Esophagus (tissue), 2 donors: ENCODE measurements at regions not wholly inside any gene's neighbourhood (a gene's known extent, or its start where the extent isn't known, plus 50 kb on each side); places are given as distances from the start of the nearest gene placed in this dataset.

Source experiments
- H3K27ac ChIP-seq, 2 donors: one replicate each; pipeline ENCODE4 v1.5.1; 2013; ENCODE audit warnings: low read depth in 2 of 2, mild to moderate bottlenecking in 2 of 2, inconsistent platforms in 1 of 2, low read length in 1 of 2, moderate library complexity in 1 of 2
- H3K27me3 ChIP-seq, 2 donors: one replicate each; pipeline ENCODE4 v1.6.1; 2013; ENCODE audit warnings: low read length in 2 of 2, control low read depth in 1 of 2, mild to moderate bottlenecking in 1 of 2; ENCODE audit not compliant: insufficient read depth in 2 of 2, control insufficient read depth in 1 of 2
- H3K36me3 ChIP-seq, 2 donors: one replicate each; pipeline ENCODE4 v1.6.1; 2013; ENCODE audit warnings: low read length in 1 of 2; ENCODE audit not compliant: control insufficient read depth in 2 of 2, insufficient read depth in 2 of 2
- H3K4me1 ChIP-seq, 2 donors: one replicate each; pipeline ENCODE4 v1.6.1; 2013; ENCODE audit warnings: low read length in 1 of 2; ENCODE audit not compliant: control insufficient read depth in 2 of 2, insufficient read depth in 2 of 2
- H3K4me3 ChIP-seq, 2 donors: one replicate each; pipeline ENCODE4 v1.5.1; 2013; ENCODE audit warnings: low read length in 2 of 2, mild to moderate bottlenecking in 2 of 2, low read depth in 1 of 2, moderate library complexity in 1 of 2
- H3K9me3 ChIP-seq, 2 donors: one replicate each; pipeline ENCODE4 v1.6.1; 2013; ENCODE audit warnings: mild to moderate bottlenecking in 2 of 2, low read depth in 1 of 2, low read length in 1 of 2, moderate library complexity in 1 of 2; ENCODE audit not compliant: control insufficient read depth in 2 of 2, insufficient read depth in 1 of 2
- WGBS, 2 donors: extraction: QIAGEN DNeasy Blood & Tissue Kit; methylation state at CpG; one replicate each; pipeline ENCODE4 v1.1.7; 2013; 5-methylcytosine and 5-hydroxymethylcytosine counted together
- donor health status: healthy with polysubstance abuse.
- donor health status: Bipolar disorder and iron deficiency.

- no peaks in the 10 kb centered on the region for H3K4me1 ChIP-seq
- no peak overlapping the region for H3K4me3 ChIP-seq
- no peak overlapping the region for H3K27ac ChIP-seq
- H3K27me3 ChIP-seq, result peaks cover 0 to 8% of the 10 kb centered on the region in 2 donors
- 67 to 70% methylated on average over 2 of the region's 2 CpGs for whole genome bisulfite sequencing, 2 donors
- H3K36me3 ChIP-seq, result no peaks in the 10 kb centered on the region
- H3K9me3 ChIP-seq, result no peaks in the 10 kb centered on the region
These were observed 201.7 kb upstream of the PFN2 start for GRCh38 chr3:150172356-150172755.

DNA sequence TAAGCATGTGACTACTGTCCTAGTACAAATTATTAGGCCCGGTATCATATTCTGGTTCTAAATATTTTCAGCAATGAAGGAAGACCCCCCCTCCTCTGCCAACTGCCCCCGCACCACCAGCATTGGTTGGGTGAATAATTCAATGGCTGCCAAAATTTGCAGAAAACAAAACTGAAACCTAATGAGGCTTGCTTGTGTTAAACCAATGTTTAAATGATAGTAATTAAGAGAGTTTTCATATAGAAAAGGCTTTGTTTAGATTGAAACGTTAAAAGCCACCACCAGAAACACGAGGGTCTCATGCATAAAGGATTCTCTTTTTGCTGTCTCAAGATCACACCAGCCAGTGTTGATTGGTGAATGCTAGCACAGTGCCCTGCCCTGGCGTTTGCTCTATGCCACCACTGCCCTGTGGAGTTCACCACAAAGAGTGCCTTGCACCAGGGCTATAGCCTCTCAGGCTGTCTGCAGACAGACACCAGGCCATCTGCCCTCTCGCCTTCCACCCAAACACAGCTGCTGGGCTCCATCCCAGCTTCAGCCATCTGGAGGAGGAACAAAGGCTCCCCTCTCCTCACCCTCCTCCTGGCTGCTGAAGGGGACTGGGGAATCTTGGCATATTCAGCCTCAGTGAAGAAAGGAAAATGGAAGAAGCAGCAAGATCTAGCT, 200.3 kb upstream of the PFN2 start:
- no peaks in the 10 kb centered on the region for H3K4me1 ChIP-seq
- no peak overlapping the region for H3K27ac ChIP-seq
- no peaks in the 10 kb centered on the region for H3K36me3 ChIP-seq
- H3K27me3 ChIP-seq, result peaks cover 0 to 8% of the 10 kb centered on the region in 2 donors
- WGBS, 2 donors, result 63 to 71% methylated on average over 6 of the region's 6 CpGs
- no peak overlapping the region for H3K4me3 ChIP-seq
- H3K9me3 ChIP-seq, result no peaks in the 10 kb centered on the region

GRCh38 chr3:150169330-150169940, 198.7 kb upstream of the PFN2 start:
- H3K27ac ChIP-seq, result no peak overlapping the region
- no peaks in the 10 kb centered on the region for H3K36me3 ChIP-seq
- WGBS, 2 donors, result 57 to 68% methylated on average over 5 of the region's 5 CpGs
- no peaks in the 10 kb centered on the region for H3K4me1 ChIP-seq
- no peaks in the 10 kb centered on the region for H3K9me3 ChIP-seq
- H3K4me3 ChIP-seq, result no peak overlapping the region
- peaks cover 0 to 8% of the 10 kb centered on the region in 2 donors for H3K27me3 ChIP-seq

GRCh38 chr3:150168698-150169097, 198.0 kb upstream of the PFN2 start:
- 14 to 23% methylated on average over 2 of the region's 2 CpGs for WGBS, 2 donors
- Histone ChIP-seq H3K27me3 (peaks cover 0 to 8% of the 10 kb centered on the region in 2 donors), H3K4me3 (no peak overlapping the region), H3K4me1 (no peaks in the 10 kb centered on the region), H3K36me3 (no peaks in the 10 kb centered on the region), H3K27ac (no peak overlapping the region), H3K9me3 (no peaks in the 10 kb centered on the region)

GRCh38 chr3:150165396-150166094, 194.8 kb upstream of the PFN2 start:
- no peaks in the 10 kb centered on the region for H3K4me1 ChIP-seq
- H3K9me3 ChIP-seq, result no peaks in the 10 kb centered on the region
- no peak overlapping the region for H3K27ac ChIP-seq
- H3K27me3 ChIP-seq, result no peaks in the 10 kb centered on the region
- H3K36me3 ChIP-seq, result no peaks in the 10 kb centered on the region
- H3K4me3 ChIP-seq, result no peak overlapping the region

GRCh38 chr3:150161011-150161410, 190.3 kb upstream of the PFN2 start:
- H3K9me3 ChIP-seq, result no peaks in the 10 kb centered on the region
- WGBS, 2 donors, result 89 to 93% methylated on average over 3 of the region's 3 CpGs
- no peaks in the 10 kb centered on the region for H3K36me3 ChIP-seq
- H3K4me3 ChIP-seq, result no peak overlapping the region
- H3K27me3 ChIP-seq, result no peaks in the 10 kb centered on the region
- H3K27ac ChIP-seq, result no peak overlapping the region
- H3K4me1 ChIP-seq, result no peaks in the 10 kb centered on the region

- H3K9me3 ChIP-seq, result no peaks in the 10 kb centered on the region
- H3K4me1 ChIP-seq, result no peaks in the 10 kb centered on the region
- no peaks in the 10 kb centered on the region for H3K27me3 ChIP-seq
- H3K27ac ChIP-seq, result no peak overlapping the region
- WGBS, 2 donors, result 59 to 62% methylated on average over 3 of the region's 3 CpGs
- H3K4me3 ChIP-seq, result no peak overlapping the region
- H3K36me3 ChIP-seq, result no peaks in the 10 kb centered on the region
These were observed 188.4 kb upstream of the PFN2 start for GRCh38 chr3:150158943-150159625.

DNA sequence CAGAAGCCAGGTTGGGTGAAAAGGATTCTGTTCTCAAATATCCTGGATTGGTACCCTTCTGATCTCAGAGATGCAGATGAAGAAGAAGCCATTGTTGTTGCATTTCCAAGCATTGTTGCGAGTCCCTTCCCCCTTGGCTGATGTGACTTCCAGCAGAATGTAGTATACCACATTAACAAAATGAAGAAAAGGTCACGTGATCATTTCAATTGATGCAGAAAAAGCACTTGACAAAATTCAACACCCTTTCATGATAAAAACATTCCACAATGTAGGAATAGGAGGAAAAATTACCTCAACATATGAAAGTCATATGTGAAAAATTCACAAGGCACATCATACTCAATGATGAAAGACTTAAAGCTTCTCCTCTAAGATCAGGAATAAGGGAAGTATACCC, 181.9 kb upstream of the PFN2 start:
- H3K9me3 ChIP-seq, result no peaks in the 10 kb centered on the region
- no peaks in the 10 kb centered on the region for H3K36me3 ChIP-seq
- 88 to 92% methylated on average over 2 of the region's 2 CpGs for WGBS, 2 donors
- no peaks in the 10 kb centered on the region for H3K27me3 ChIP-seq
- H3K27ac ChIP-seq, result no peak overlapping the region
- no peak overlapping the region for H3K4me3 ChIP-seq
- no peaks in the 10 kb centered on the region for H3K4me1 ChIP-seq

GRCh38 chr3:150150633-150151032, 179.9 kb upstream of the PFN2 start:
- no peaks in the 10 kb centered on the region for H3K4me1 ChIP-seq
- H3K27ac ChIP-seq, result no peak overlapping the region
- no peaks in the 10 kb centered on the region for H3K27me3 ChIP-seq
- no peak overlapping the region for H3K4me3 ChIP-seq
- H3K36me3 ChIP-seq, result no peaks in the 10 kb centered on the region
- 76 to 78% methylated on average over 5 of the region's 5 CpGs for whole genome bisulfite sequencing, 2 donors
- H3K9me3 ChIP-seq, result no peaks in the 10 kb centered on the region
